Medulla oblongata (tissue), 1 donor: ENCODE measurements at regions not wholly inside any gene's neighbourhood (a gene's known extent, or its start where the extent isn't known, plus 50 kb on each side); places are given as distances from the start of the nearest gene placed in this dataset.

Source experiments
- DNase-seq: peaks from one replicate; pipeline ENCODE4 v3.0.0-alpha.2; 2015; ENCODE audit errors: extremely low spot score

DNA sequence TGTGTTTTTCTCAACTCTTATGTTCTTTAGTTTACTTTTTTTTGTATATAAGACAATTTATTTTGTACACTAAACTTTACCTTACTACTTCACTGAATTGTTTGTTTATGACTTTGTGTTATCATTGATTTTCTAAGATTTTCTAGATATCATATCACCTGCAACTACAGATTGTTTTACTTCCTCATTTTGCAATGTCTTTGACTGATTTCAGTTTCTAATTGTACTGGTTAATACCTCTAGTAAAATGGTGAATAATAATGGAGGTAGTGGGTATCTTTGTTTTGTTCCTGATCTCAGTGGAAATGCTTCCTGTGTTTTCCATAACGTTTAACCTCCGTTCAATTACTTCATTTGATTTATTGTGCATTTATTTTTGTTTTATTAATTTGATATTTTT lies 490.2 kb downstream of the TLL1 start:
- DNase-seq, result no peak

DNA sequence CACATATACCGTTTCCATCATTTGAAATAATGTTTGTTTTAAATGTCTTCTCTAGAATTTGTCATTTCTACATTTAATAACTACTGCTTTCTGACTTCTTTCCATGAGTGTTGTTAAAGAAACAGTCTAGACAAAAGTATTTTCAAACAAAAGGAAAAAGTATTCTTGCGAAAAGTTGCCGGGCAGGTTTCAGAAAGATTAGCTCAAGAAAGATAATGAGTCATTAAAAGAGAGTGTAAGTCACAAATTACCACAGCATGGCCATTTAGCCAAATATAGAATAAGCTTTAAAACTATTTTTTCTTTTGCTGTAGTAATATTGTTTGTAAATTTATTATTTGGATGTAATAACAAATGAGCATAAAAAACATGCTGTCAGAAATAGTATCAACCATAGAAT lies 493.0 kb downstream of the TLL1 start:
- DNase-seq, result no peak

GRCh38 chr4:166377578-166377977 lies 504.5 kb downstream of the TLL1 start:
- DNase-seq, result no peak

GRCh38 chr4:166386491-166387360 lies 513.7 kb downstream of the TLL1 start:
- no peak for DNase-seq

- DNase-seq, result no peak
Observed at GRCh38 chr4:166391501-166391900, 518.5 kb downstream of the TLL1 start.

DNA sequence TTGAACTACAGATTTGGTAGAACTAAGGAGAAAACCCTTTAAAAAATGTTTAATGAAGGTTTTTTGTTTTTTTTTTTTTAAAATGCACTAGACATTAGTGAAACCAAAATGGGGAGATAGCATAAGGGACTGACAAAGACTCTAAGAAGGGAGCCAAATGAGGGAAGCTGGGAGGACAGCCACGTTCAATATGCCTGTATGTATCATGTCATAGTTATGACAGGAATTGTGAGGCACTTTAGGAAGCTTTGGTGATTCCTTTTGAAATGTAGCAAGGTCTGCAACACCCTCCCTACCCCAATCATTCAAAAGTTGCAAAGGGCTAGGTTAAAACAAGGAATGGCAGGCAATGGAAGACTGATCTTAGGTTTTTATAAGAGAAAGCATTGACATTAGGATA lies 526.0 kb downstream of the TLL1 start:
- DNase-seq, result no peak

- DNase-seq, result no peak
Observed at GRCh38 chr4:166400270-166400894, 527.3 kb downstream of the TLL1 start.

DNA sequence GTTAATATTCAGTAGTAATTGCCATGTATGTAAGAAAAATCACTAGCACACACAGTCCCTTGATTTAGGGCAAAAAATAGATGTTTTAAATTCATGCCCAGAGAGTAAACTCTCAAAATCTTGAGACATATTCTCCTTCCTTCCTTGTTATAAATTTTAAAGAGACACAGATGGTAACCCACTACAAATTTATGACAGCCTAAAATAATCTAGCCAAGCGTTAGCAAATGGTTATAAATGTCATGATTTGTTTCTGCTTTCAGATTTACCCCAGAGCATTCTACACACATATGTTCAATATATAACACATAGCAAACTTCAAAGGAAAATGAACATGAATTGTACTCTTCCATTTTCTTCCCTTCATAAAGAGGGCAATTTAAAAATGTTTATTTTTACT lies 540.3 kb downstream of the TLL1 start:
- DNase-seq, result no peak

DNA sequence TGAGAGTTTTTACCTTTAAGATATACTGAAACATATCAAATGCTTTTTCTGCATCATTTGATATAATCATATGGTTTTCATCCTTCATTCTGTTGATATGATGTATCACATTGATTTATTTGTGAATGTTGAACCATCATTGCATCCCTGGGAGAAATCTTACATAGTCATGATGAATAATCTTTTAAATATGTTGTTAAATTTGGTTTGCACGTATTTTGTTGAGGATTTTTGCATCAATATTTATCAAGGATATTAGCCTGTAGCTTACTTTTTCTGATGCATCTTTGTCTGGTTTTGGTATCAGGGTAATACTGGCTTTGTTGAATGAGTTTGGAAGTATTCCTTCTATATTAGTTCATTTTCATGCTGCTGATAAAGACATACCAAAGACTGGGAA lies 541.4 kb downstream of the TLL1 start:
- no peak for DNase-seq

- no peak for DNase-seq
Observed at GRCh38 chr4:166415749-166416148, 542.7 kb downstream of the TLL1 start.

- DNase-seq, result no peak
Observed at GRCh38 chr4:166421556-166422156, 548.6 kb downstream of the TLL1 start.

GRCh38 chr4:166422475-166422874 lies 549.4 kb downstream of the TLL1 start:
- DNase-seq, result no peak

DNA sequence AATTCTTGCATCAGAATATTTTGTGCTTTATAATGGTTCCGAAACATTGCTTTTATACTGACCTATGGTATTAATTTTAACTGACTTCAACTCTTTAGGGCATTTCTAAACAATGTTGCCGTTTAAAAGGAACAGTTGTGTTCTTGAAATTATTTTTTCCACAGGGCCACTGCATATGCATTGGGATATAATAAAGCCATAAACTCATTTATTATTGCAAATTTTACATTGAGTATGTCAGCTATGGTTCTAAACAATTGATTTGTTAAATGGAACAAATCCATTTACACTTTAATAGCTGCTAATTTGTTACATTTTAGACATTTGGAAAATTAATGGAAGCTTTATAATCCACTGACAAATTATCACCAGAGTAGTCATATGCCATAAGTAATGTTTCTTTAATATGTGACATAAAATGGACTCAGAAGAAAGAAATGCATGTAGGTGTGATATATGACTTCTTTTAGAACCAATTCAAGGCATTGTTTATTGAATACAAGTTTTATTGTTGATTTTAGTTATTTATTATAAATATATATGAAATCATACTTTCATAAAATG lies 553.3 kb downstream of the TLL1 start:
- no peak for DNase-seq

- DNase-seq, result no peak
Observed at GRCh38 chr4:166432125-166432524, 559.1 kb downstream of the TLL1 start.

GRCh38 chr4:166432842-166433241 lies 559.8 kb downstream of the TLL1 start:
- no peak for DNase-seq

DNA sequence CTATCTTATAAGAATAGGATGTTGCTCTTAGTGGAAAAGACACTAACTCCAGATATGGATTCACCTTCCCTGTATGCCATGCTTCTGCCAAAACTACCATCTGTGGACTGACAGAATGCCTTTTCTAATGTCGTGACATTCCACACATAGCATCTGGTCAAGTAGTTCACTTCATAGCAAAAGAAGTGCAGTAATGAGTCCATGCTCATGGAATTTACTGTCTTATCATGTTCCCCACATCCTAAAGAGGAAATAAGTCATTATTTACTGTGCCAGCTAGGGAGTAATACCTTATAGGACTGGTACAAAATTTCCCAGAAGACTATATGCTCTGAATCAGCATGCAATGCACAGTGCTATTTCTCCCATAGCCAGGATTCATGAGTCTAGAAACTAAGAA lies 562.4 kb downstream of the TLL1 start:
- DNase-seq, result no peak

DNA sequence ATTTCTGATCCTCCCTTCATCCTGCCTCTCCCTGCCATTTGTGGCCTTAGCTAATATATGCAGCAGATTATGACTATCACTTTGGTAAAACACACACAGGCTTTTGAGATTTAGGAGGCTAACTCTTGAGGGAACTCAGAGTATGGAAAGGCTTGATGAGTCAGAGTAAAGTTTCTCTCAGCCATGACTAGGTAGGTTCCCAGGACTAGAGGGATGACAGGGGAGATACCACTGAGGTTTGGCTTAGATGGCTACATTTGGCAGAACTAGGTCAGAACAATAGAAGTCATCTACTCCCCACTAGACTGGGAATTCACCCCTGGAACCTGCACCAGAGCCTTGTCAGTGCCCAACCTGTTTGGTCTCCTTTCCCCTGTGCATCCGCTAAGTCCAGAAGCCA lies 585.7 kb downstream of the TLL1 start:
- no peak for DNase-seq

- DNase-seq, result no peak
Observed at GRCh38 chr4:166459621-166460020, 586.6 kb downstream of the TLL1 start.

DNA sequence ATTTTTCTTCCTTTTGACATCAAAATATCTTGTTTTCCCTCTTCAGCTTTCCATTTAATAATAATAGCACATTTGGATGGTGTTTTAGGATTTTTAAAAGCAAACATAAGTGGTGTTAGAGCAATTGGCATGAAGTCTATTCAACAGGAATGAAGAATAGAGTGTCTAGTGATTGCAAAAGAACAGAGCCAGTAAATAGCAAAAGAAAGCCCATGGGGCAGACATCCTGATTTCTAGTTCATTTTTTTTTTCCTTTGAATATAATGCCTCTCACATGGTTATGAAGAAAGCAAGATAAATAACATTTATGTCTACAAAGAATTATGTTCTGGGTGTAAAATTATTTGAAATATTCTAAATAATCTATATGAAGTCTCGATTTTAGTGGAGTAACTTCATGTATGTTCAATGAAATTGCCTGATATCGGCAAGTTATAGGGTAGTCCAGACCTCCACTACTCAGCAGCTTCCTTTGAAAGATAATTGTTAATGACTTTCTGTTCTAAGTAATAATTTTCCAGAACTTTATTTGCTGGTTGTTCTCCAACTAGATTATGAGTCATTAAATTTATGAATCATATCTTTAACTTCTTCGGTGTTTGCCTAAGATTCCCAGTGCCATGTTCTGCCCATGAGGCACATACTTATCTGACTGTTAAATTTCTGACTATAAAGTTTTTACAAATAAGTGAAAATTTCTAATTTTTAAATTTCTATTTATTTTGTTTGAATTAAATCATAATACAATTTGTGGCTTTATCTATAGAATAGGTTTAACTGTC lies 587.9 kb downstream of the TLL1 start:
- DNase-seq, result no peak

DNA sequence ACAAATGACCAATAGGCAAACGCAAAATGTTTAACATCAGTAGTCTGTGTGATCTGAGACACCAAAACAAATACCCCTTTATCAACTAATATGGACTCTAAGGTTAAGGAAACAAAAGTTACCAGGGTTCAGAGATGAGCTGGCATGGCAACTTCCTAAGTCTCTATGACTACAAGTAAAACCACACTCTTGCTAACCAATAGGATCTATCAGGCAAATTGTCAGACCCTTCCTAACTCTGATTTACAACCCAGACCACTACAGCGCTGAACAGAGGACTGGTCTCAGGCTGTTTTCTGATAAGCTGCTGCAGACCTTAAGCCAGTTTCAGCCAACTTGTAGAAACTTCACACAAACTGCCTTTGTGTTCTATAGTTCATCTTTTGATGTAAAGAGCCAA lies 608.0 kb downstream of the TLL1 start:
- no peak for DNase-seq

- DNase-seq, result no peak
Observed at GRCh38 chr4:166481739-166482138, 608.7 kb downstream of the TLL1 start.

- DNase-seq, result no peak
Observed at GRCh38 chr4:166482758-166483157, 609.7 kb downstream of the TLL1 start.
